NCI-H2196 (cell line): ENCODE measurements at regions not wholly inside any gene's neighbourhood (a gene's known extent, or its start where the extent isn't known, plus 50 kb on each side); places are given as distances from the start of the nearest gene placed in this dataset.
A peak's percentile ranks its signal among the peaks of the same experiment; 100 is the strongest.
"Not testable (repeated sequence)": the region's sequence is repeated elsewhere in the genome, so short reads cannot be mapped to it uniquely, and the experiment has no call there.

ENCODE experiments used
- DNase-seq: peaks from one replicate; lab custom pipeline; 2025; ENCODE audit not compliant: unreplicated experiment; lab: John Stamatoyannopoulos, UW

- no peak for DNase-seq
Observed at GRCh38 chr12:3419558-3419957, 71.4 kb upstream of the PRMT8 start.

- DNase-seq, result no peak
Observed at GRCh38 chr12:3420693-3421092, 70.3 kb upstream of the PRMT8 start.

GRCh38 chr12:3421191-3421978, 69.6 kb upstream of the PRMT8 start:
- DNase-seq, result no peak

GRCh38 chr12:3424796-3425195, 66.2 kb upstream of the PRMT8 start:
- DNase-seq, result not testable (repeated sequence)

DNA sequence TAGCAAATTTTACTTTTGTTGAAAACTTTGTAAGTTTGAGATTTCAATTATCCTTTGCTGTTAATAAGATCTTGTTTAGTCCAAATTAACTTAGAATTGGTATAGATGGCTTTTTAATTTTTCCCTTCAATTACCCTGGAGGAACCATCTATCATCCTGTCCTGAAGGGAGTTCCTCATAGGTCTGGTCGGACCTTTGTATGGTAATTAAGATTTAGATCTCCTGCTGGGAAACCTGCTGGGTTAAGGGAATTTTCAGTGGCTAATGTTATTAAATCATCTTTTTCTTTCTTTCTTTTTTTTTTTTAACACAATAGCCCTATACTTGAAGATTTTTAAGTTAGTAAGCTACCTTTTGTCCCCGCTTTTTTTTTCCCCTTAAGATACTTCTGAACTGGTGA, 63.0 kb upstream of the PRMT8 start:
- no peak for DNase-seq

GRCh38 chr12:3428631-3429030, 62.4 kb upstream of the PRMT8 start:
- DNase-seq, result no peak

GRCh38 chr12:3429523-3429922, 61.5 kb upstream of the PRMT8 start:
- not testable (repeated sequence) for DNase-seq

DNA sequence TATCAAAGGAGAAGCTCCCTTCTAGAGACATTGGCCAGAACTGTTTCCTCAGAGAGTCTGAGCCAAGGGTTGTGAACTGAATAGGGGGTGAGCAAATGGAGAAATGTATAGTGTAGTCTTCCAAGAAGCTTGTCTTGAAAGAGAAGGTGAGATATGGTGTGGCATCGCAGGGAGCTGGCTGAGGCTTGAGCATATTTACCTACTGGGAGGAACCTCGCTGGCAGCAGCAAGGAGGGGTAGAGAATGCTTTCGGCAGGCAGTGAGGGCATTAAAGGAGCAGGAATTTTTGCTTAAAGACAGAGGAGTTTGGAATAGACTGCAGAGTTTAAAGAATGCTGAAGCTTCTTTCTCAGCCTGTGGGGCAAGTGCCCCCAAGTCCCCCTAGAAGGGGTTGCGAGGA, 59.3 kb upstream of the PRMT8 start:
- no peak for DNase-seq

DNA sequence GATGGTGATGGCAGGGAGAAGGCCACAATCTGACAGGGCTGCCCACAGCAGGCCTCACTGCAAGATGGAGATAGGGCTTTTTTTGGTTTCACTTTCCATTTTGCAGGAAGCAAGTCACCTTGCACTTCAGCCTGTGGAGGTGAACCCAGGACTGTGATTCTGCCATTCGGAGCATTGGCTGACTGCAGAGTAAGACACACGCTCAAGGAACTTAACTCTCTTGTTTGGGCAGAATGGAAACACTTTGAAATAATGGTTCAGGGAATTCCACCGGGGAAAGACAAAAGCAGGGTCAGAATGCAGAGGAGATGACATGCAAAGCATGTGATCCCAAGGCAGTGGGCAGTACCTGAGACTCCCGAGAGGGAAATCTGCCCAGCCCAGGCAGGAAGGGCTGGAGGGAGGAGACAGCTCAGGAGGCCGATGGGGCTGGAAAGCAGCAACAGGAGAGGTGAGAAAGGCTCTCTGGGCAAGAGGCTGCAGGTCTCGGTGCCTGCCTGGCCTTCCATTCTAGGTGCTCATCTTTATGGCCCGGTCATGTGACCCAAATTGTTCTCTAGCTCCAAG, 58.7 kb upstream of the PRMT8 start:
- no peak for DNase-seq

- no peak for DNase-seq
Observed at GRCh38 chr12:3432868-3433267, 58.1 kb upstream of the PRMT8 start.

- DNase-seq, result peak; percentile 36
Observed at GRCh38 chr12:3436461-3437065, 54.4 kb upstream of the PRMT8 start.

DNA sequence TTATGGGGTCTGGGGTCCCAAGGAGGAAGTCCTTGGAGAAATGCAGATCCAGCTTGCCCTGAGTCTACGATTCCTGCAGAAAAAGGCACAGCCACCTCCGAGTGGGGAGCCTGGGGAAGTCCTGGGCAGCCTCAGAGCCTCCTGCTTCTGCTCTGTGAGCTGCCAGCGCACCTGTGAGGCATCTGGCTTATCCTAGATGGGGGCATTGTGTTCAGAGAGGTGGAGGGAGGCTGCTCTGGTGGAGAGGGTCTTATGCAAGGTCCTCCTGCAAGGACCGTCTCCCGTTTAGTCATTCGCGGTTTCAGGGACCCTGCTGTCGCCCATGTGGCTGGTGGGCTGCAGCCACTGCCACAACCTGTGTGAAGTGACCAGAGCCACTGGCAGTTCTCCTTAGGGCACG, 53.0 kb upstream of the PRMT8 start:
- no peak for DNase-seq

- no peak for DNase-seq
Observed at GRCh38 chr12:3438401-3438800, 52.6 kb upstream of the PRMT8 start.
